CD4-positive, CD25-positive, alpha-beta regulatory T cell (primary cell): ENCODE measurements at regions not wholly inside any gene's neighbourhood (a gene's known extent, or its start where the extent isn't known, plus 50 kb on each side); places are given as distances from the start of the nearest gene placed in this dataset.
"Not testable (repeated sequence)": the region's sequence is repeated elsewhere in the genome, so short reads cannot be mapped to it uniquely, and the experiment has no call there.

ENCODE experiments used
- ATAC-seq, 2 donors: fragments of 150-1000 bp; cut with Tn5 transposase; one replicate each; pipeline ENCODE4 v1.10.0; 2021; ENCODE audit warnings: low read depth in 2 of 2, moderate number of reproducible peaks in 2 of 2, moderate library complexity in 1 of 2
- DNase-seq, 3 donors: peaks; one replicate each; pipeline versions ENCODE4 v3.0.0 to v3.0.0-alpha.2; 2012 to 2022; ENCODE audit warnings: mixed read lengths in 1 of 3
- H3K27ac ChIP-seq: one replicate; pipeline ENCODE4 v1.7.0; 2013; ENCODE audit warnings: mild to moderate bottlenecking, low read length; ENCODE audit not compliant: insufficient read depth, poor library complexity, severe bottlenecking
- H3K27me3 ChIP-seq: one replicate; pipeline ENCODE4 v1.7.0; 2013; ENCODE audit warnings: low read length; ENCODE audit not compliant: control insufficient read depth, insufficient read depth
- H3K36me3 ChIP-seq: one replicate; pipeline ENCODE4 v1.7.0; 2013; ENCODE audit warnings: mild to moderate bottlenecking, low read length, moderate library complexity; ENCODE audit not compliant: control insufficient read depth, insufficient read depth
- H3K4me1 ChIP-seq: 2 replicates; pipeline ENCODE4 v1.7.0; 2013; ENCODE audit warnings: mild to moderate bottlenecking, low read length; ENCODE audit not compliant: insufficient read depth, control insufficient read depth, poor library complexity, severe bottlenecking
- H3K4me3 ChIP-seq: one replicate; pipeline ENCODE4 v1.7.0; 2013; ENCODE audit warnings: low read depth, mild to moderate bottlenecking, low read length, moderate library complexity
- H3K9me3 ChIP-seq, 2 experiments: 1 replicate in 1 of 2; 2 replicates in 1 of 2; pipeline ENCODE4 v1.7.0; 2013; ENCODE audit warnings: low read length in 2 of 2, mild to moderate bottlenecking in 1 of 2, moderate library complexity in 1 of 2; ENCODE audit not compliant: control insufficient read depth in 2 of 2
- H3K27ac Mint-ChIP-seq, 3 donors: one replicate each; pipeline ENCODE4 v1.8.0; 2020 to 2022; ENCODE audit warnings: mild to moderate bottlenecking in 3 of 3, mixed read lengths in 3 of 3, moderate library complexity in 2 of 3
- H3K27me3 Mint-ChIP-seq: one replicate; pipeline ENCODE4 v1.8.0; 2022; ENCODE audit warnings: mild to moderate bottlenecking, mixed read lengths
- H3K36me3 Mint-ChIP-seq: one replicate; pipeline ENCODE4 v1.8.0; 2020; ENCODE audit warnings: mixed read lengths
- H3K4me1 Mint-ChIP-seq, 4 donors: one replicate each; pipeline ENCODE4 v1.8.0; 2020 to 2022; ENCODE audit warnings: mixed read lengths in 4 of 4, mild to moderate bottlenecking in 1 of 4
- H3K4me3 Mint-ChIP-seq, 4 donors: one replicate each; pipeline ENCODE4 v1.8.0; 2020 to 2022; ENCODE audit warnings: mild to moderate bottlenecking in 4 of 4, mixed read lengths in 4 of 4, moderate library complexity in 3 of 4
- H3K9me3 Mint-ChIP-seq, 7 donors: one replicate each; pipeline ENCODE4 v1.8.0; 2020 to 2022; ENCODE audit warnings: mixed read lengths in 7 of 7, mild to moderate bottlenecking in 3 of 7, moderate library complexity in 2 of 7

- H3K27ac ChIP-seq = no peak overlapping the region
- no peaks in the 10 kb centered on the region for H3K36me3 ChIP-seq
- ATAC-seq = no peak
- no peak overlapping the region for H3K27ac Mint-ChIP-seq
- no peaks in the 10 kb centered on the region for H3K9me3 ChIP-seq
- H3K9me3 Mint-ChIP-seq = peaks cover 0 to 2% (median 0%) of the 10 kb centered on the region in 7 donors
- H3K4me3 Mint-ChIP-seq = no peak overlapping the region
- no peak for DNase-seq
- no peaks in the 10 kb centered on the region for H3K4me1 Mint-ChIP-seq
- no peaks in the 10 kb centered on the region for H3K4me1 ChIP-seq
- H3K27me3 Mint-ChIP-seq = no peaks in the 10 kb centered on the region
- H3K27me3 ChIP-seq = no peaks in the 10 kb centered on the region
- H3K4me3 ChIP-seq = no peak overlapping the region
- H3K36me3 Mint-ChIP-seq = no peaks in the 10 kb centered on the region
These were observed 501.3 kb upstream of the DIAPH2 start for GRCh38 chrX:96183391-96183790.

- H3K36me3 ChIP-seq = no peaks in the 10 kb centered on the region
- no peaks in the 10 kb centered on the region for H3K4me1 Mint-ChIP-seq
- no peak overlapping the region for H3K27ac ChIP-seq
- DNase-seq = no peak
- H3K27me3 Mint-ChIP-seq = no peaks in the 10 kb centered on the region
- no peak overlapping the region for H3K4me3 ChIP-seq
- H3K9me3 ChIP-seq = no peaks in the 10 kb centered on the region
- no peak for ATAC-seq
- no peak overlapping the region for H3K27ac Mint-ChIP-seq
- no peaks in the 10 kb centered on the region for H3K36me3 Mint-ChIP-seq
- H3K27me3 ChIP-seq = no peaks in the 10 kb centered on the region
- no peaks in the 10 kb centered on the region for H3K4me1 ChIP-seq
- peaks cover 0 to 2% (median 0%) of the 10 kb centered on the region in 7 donors for H3K9me3 Mint-ChIP-seq
- H3K4me3 Mint-ChIP-seq = no peak overlapping the region
These were observed 500.8 kb upstream of the DIAPH2 start for GRCh38 chrX:96183843-96184242.

- no peak overlapping the region for H3K27ac Mint-ChIP-seq
- no peak for DNase-seq
- no peaks in the 10 kb centered on the region for H3K27me3 ChIP-seq
- no peaks in the 10 kb centered on the region for H3K36me3 ChIP-seq
- no peak overlapping the region for H3K4me3 Mint-ChIP-seq
- H3K4me1 ChIP-seq = no peaks in the 10 kb centered on the region
- H3K4me3 ChIP-seq = no peak overlapping the region
- H3K36me3 Mint-ChIP-seq = no peaks in the 10 kb centered on the region
- ATAC-seq = no peak
- peaks cover 0 to 4% (median 2%) of the 10 kb centered on the region in 7 donors for H3K9me3 Mint-ChIP-seq
- H3K4me1 Mint-ChIP-seq = no peaks in the 10 kb centered on the region
- no peak overlapping the region for H3K27ac ChIP-seq
- no peaks in the 10 kb centered on the region for H3K27me3 Mint-ChIP-seq
- no peaks in the 10 kb centered on the region for H3K9me3 ChIP-seq
These were observed 479.7 kb upstream of the DIAPH2 start for GRCh38 chrX:96204928-96205327.

- no peak overlapping the region for H3K27ac Mint-ChIP-seq
- no peak overlapping the region for H3K27ac ChIP-seq
- DNase-seq (no peak), ATAC-seq (no peak)
- H3K9me3 ChIP-seq = no peaks in the 10 kb centered on the region
- H3K27me3 ChIP-seq = no peaks in the 10 kb centered on the region
- no peaks in the 10 kb centered on the region for H3K36me3 ChIP-seq
- no peaks in the 10 kb centered on the region for H3K36me3 Mint-ChIP-seq
- H3K9me3 Mint-ChIP-seq = peaks cover 0 to 6% (median 4%) of the 10 kb centered on the region in 7 donors
- H3K4me1 ChIP-seq = no peaks in the 10 kb centered on the region
- no peak overlapping the region for H3K4me3 ChIP-seq
- no peaks in the 10 kb centered on the region for H3K27me3 Mint-ChIP-seq
- H3K4me3 Mint-ChIP-seq = no peak overlapping the region
- no peaks in the 10 kb centered on the region for H3K4me1 Mint-ChIP-seq
These were observed 472.7 kb upstream of the DIAPH2 start for GRCh38 chrX:96211953-96212352.

- DNase-seq, H3K27ac ChIP-seq, H3K9me3 Mint-ChIP-seq, H3K4me1 ChIP-seq, H3K27ac Mint-ChIP-seq, H3K27me3 ChIP-seq, H3K36me3 Mint-ChIP-seq, H3K27me3 Mint-ChIP-seq, H3K36me3 ChIP-seq, H3K4me3 ChIP-seq, H3K4me1 Mint-ChIP-seq, H3K4me3 Mint-ChIP-seq, ATAC-seq, H3K9me3 ChIP-seq: not testable (repeated sequence)
These were observed 470.0 kb upstream of the DIAPH2 start for GRCh38 chrX:96214681-96215080.

GRCh38 chrX:96224279-96224678, 460.4 kb upstream of the DIAPH2 start:
- no peaks in the 10 kb centered on the region for H3K4me1 Mint-ChIP-seq
- H3K9me3 ChIP-seq = no peaks in the 10 kb centered on the region
- H3K27me3 ChIP-seq = no peaks in the 10 kb centered on the region
- H3K27me3 Mint-ChIP-seq = no peaks in the 10 kb centered on the region
- H3K27ac Mint-ChIP-seq = no peak overlapping the region
- no peaks in the 10 kb centered on the region for H3K36me3 ChIP-seq
- H3K9me3 Mint-ChIP-seq = peaks cover 0 to 3% (median 0%) of the 10 kb centered on the region in 7 donors
- H3K4me3 Mint-ChIP-seq = no peak overlapping the region
- DNase-seq (no peak), ATAC-seq (no peak)
- H3K36me3 Mint-ChIP-seq = no peaks in the 10 kb centered on the region
- H3K27ac ChIP-seq = no peak overlapping the region
- no peaks in the 10 kb centered on the region for H3K4me1 ChIP-seq
- no peak overlapping the region for H3K4me3 ChIP-seq

- Histone ChIP-seq H3K27ac (no peak overlapping the region), H3K27me3 (no peaks in the 10 kb centered on the region)
- no peak for DNase-seq
These were observed 439.7 kb upstream of the DIAPH2 start for GRCh38 chrX:96244955-96245354.

GRCh38 chrX:96246436-96246835, 438.2 kb upstream of the DIAPH2 start:
- DNase-seq = no peak
- no peak overlapping the region for H3K27ac ChIP-seq
- H3K4me3 ChIP-seq = no peak overlapping the region
- no peak overlapping the region for H3K4me3 Mint-ChIP-seq
- no peaks in the 10 kb centered on the region for H3K4me1 ChIP-seq
- no peaks in the 10 kb centered on the region for H3K9me3 ChIP-seq
- no peaks in the 10 kb centered on the region for H3K27me3 ChIP-seq
- no peaks in the 10 kb centered on the region for H3K36me3 Mint-ChIP-seq
- no peaks in the 10 kb centered on the region for H3K4me1 Mint-ChIP-seq
- no peak overlapping the region for H3K27ac Mint-ChIP-seq
- no peaks in the 10 kb centered on the region for H3K27me3 Mint-ChIP-seq
- no peaks in the 10 kb centered on the region for H3K36me3 ChIP-seq
- peaks cover 0 to 2% (median 0%) of the 10 kb centered on the region in 7 donors for H3K9me3 Mint-ChIP-seq
- no peak for ATAC-seq

More at GRCh38 chrX:96244955-96245354, 439.7 kb upstream of the DIAPH2 start:
- no peaks in the 10 kb centered on the region for H3K4me1 Mint-ChIP-seq
- peaks cover 0 to 2% (median 0%) of the 10 kb centered on the region in 7 donors for H3K9me3 Mint-ChIP-seq
- Histone ChIP-seq H3K36me3 (no peaks in the 10 kb centered on the region), H3K9me3 (no peaks in the 10 kb centered on the region), H3K4me3 (no peak overlapping the region), H3K4me1 (no peaks in the 10 kb centered on the region)
- H3K4me3 Mint-ChIP-seq = no peak overlapping the region
- H3K36me3 Mint-ChIP-seq = no peaks in the 10 kb centered on the region
- no peaks in the 10 kb centered on the region for H3K27me3 Mint-ChIP-seq
- ATAC-seq = no peak
- no peak overlapping the region for H3K27ac Mint-ChIP-seq
